SK-N-SH treated with all-trans-retinoic acid at 6 μM for 48 hours (cell line): ENCODE measurements at regions not wholly inside any gene's neighbourhood (a gene's known extent, or its start where the extent isn't known, plus 50 kb on each side); places are given as distances from the start of the nearest gene placed in this dataset.

Source experiments
- ATAC-seq: fragments of 200-7000 bp; cut with Tn5 transposase; 3 replicates; pipeline ENCODE4 v1.9.1; 2020; ENCODE audit warnings: mild to moderate bottlenecking, moderate library complexity
- ARNTL ChIP-seq: fragments of 450-650 bp; formaldehyde crosslinking; IDR thresholded peaks from 2 replicates; pipeline ENCODE4 v1.5.0; 2020; ENCODE audit warnings: low read depth, mild to moderate bottlenecking, moderate library complexity, borderline replicate concordance
- BACH2 ChIP-seq: fragments of 250-450 bp; sonication (Bioruptor Pico); IDR thresholded peaks from 2 replicates; pipeline ENCODE4 v1.9.0; 2021; ENCODE audit warnings: mild to moderate bottlenecking, borderline replicate concordance
- CSDC2 ChIP-seq: fragments of 250-450 bp; sonication (Bioruptor Pico); IDR thresholded peaks from 2 replicates; pipeline ENCODE4 v1.5.0; 2020; ENCODE audit warnings: mild to moderate bottlenecking, moderate library complexity
- ESRRG ChIP-seq: fragments of 250-450 bp; sonication (Bioruptor Pico); IDR thresholded peaks from 2 replicates; pipeline ENCODE4 v1.6.1; 2021; ENCODE audit warnings: mild to moderate bottlenecking
- GLIS3 ChIP-seq: fragments of 250-450 bp; sonication (Bioruptor Pico); IDR thresholded peaks from 2 replicates; pipeline ENCODE4 v1.5.0; 2020; ENCODE audit warnings: mild to moderate bottlenecking, moderate library complexity
- PPARA ChIP-seq: fragments of 250-450 bp; sonication (Bioruptor Pico); IDR thresholded peaks from 2 replicates; pipeline ENCODE4 v1.5.0; 2020; ENCODE audit warnings: mild to moderate bottlenecking, borderline replicate concordance
- RARB ChIP-seq: fragments of 250-450 bp; sonication (Bioruptor Pico); IDR thresholded peaks from 2 replicates; pipeline ENCODE4 v1.8.0; 2021; ENCODE audit warnings: mild to moderate bottlenecking, moderate library complexity
- SNAI2 ChIP-seq: fragments of 250-450 bp; sonication (Bioruptor Pico); IDR thresholded peaks from 2 replicates; pipeline ENCODE4 v1.5.0; 2020; ENCODE audit warnings: mild to moderate bottlenecking, moderate library complexity
- TCF4 ChIP-seq: fragments of 250-450 bp; sonication (Bioruptor Pico); IDR thresholded peaks from 2 replicates; pipeline ENCODE4 v1.8.0; 2021; ENCODE audit warnings: mild to moderate bottlenecking, moderate library complexity, borderline replicate concordance
- TOX ChIP-seq: fragments of 250-450 bp; sonication (Bioruptor Pico); IDR thresholded peaks from 2 replicates; pipeline ENCODE4 v1.8.0; 2021; ENCODE audit warnings: mild to moderate bottlenecking, moderate library complexity, borderline replicate concordance
- ZC3H10 ChIP-seq: fragments of 250-450 bp; sonication (Bioruptor Pico); IDR thresholded peaks from 2 replicates; pipeline ENCODE4 v1.5.1; 2021; ENCODE audit warnings: mild to moderate bottlenecking, moderate library complexity
- ZFP3 ChIP-seq: fragments of 250-450 bp; sonication (Bioruptor Pico); IDR thresholded peaks from 2 replicates; pipeline ENCODE4 v1.5.0; 2020; ENCODE audit warnings: mild to moderate bottlenecking, moderate library complexity
- ZNF565 ChIP-seq: fragments of 450-650 bp; formaldehyde crosslinking; conservative IDR thresholded peaks from 2 replicates; pipeline ENCODE4 v1.5.0; 2020; ENCODE audit warnings: low read depth, mild to moderate bottlenecking, moderate library complexity
- ZNF8 ChIP-seq: fragments of 450-650 bp; formaldehyde crosslinking; IDR thresholded peaks from 2 replicates; pipeline ENCODE4 v1.5.0; 2020; ENCODE audit warnings: mild to moderate bottlenecking, moderate library complexity
- TF ChIP-seq, protein P1 (sequence below): fragments of 250-450 bp; sonication (Bioruptor Pico); IDR thresholded peaks from 2 replicates; pipeline ENCODE4 v1.5.1; 2021; ENCODE audit warnings: mild to moderate bottlenecking, moderate library complexity
- TF ChIP-seq, protein P2 (sequence below): fragments of 250-450 bp; sonication (Bioruptor Pico); IDR thresholded peaks from 2 replicates; pipeline ENCODE4 v1.8.0; 2020; ENCODE audit warnings: mild to moderate bottlenecking, moderate library complexity, borderline replicate concordance
- TF ChIP-seq, protein P3 (sequence below): fragments of 250-450 bp; sonication (Bioruptor Pico); IDR thresholded peaks from 2 replicates; pipeline ENCODE4 v1.5.0; 2020; ENCODE audit warnings: mild to moderate bottlenecking, moderate library complexity
- TF ChIP-seq, protein P4 (sequence below): fragments of 250-450 bp; sonication (Bioruptor Pico); IDR thresholded peaks from 2 replicates; pipeline ENCODE4 v1.5.1; 2020; ENCODE audit warnings: low read depth, mild to moderate bottlenecking, moderate library complexity
- TF ChIP-seq, protein P5 (sequence below): fragments of 250-450 bp; sonication (Bioruptor Pico); IDR thresholded peaks from 2 replicates; pipeline ENCODE4 v1.8.0; 2021; ENCODE audit warnings: low read depth, mild to moderate bottlenecking, moderate library complexity, borderline replicate concordance

DNA sequence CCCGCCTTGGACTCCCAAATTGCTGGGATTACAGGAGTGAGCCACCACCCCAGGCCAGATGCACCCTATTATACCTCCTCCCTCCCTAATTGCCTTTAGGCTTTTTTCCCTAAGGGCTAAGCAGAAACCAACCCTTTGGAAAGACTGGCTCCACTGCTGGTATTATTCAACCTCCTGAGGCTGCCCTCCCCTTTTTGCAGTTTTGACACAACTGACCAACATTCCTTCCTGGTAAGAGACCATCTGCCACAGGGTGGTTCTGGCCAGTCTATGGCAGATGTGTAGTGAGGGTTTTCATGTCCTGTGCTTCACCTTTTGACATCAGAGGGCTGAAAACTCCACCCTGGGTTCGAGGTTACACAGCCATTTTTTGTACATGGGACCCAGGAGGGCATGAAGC lies 1785.3 kb upstream of the CELF4 start:
- ATAC-seq = no peak
- no peak for TF ChIP-seq ZNF8 (CRISPR knock-in tag)
- TF ChIP-seq, protein P1, sequence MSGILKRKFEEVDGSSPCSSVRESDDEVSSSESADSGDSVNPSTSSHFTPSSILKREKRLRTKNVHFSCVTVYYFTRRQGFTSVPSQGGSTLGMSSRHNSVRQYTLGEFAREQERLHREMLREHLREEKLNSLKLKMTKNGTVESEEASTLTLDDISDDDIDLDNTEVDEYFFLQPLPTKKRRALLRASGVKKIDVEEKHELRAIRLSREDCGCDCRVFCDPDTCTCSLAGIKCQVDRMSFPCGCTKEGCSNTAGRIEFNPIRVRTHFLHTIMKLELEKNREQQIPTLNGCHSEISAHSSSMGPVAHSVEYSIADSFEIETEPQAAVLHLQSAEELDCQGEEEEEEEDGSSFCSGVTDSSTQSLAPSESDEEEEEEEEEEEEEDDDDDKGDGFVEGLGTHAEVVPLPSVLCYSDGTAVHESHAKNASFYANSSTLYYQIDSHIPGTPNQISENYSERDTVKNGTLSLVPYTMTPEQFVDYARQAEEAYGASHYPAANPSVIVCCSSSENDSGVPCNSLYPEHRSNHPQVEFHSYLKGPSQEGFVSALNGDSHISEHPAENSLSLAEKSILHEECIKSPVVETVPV (CRISPR knock-in tag) = no peak
- no peak for TF ChIP-seq ARNTL
- TF ChIP-seq, protein P2, sequence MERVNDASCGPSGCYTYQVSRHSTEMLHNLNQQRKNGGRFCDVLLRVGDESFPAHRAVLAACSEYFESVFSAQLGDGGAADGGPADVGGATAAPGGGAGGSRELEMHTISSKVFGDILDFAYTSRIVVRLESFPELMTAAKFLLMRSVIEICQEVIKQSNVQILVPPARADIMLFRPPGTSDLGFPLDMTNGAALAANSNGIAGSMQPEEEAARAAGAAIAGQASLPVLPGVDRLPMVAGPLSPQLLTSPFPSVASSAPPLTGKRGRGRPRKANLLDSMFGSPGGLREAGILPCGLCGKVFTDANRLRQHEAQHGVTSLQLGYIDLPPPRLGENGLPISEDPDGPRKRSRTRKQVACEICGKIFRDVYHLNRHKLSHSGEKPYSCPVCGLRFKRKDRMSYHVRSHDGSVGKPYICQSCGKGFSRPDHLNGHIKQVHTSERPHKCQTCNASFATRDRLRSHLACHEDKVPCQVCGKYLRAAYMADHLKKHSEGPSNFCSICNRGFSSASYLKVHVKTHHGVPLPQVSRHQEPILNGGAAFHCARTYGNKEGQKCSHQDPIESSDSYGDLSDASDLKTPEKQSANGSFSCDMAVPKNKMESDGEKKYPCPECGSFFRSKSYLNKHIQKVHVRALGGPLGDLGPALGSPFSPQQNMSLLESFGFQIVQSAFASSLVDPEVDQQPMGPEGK (CRISPR knock-in tag) = no peak
- TF ChIP-seq, protein P3, sequence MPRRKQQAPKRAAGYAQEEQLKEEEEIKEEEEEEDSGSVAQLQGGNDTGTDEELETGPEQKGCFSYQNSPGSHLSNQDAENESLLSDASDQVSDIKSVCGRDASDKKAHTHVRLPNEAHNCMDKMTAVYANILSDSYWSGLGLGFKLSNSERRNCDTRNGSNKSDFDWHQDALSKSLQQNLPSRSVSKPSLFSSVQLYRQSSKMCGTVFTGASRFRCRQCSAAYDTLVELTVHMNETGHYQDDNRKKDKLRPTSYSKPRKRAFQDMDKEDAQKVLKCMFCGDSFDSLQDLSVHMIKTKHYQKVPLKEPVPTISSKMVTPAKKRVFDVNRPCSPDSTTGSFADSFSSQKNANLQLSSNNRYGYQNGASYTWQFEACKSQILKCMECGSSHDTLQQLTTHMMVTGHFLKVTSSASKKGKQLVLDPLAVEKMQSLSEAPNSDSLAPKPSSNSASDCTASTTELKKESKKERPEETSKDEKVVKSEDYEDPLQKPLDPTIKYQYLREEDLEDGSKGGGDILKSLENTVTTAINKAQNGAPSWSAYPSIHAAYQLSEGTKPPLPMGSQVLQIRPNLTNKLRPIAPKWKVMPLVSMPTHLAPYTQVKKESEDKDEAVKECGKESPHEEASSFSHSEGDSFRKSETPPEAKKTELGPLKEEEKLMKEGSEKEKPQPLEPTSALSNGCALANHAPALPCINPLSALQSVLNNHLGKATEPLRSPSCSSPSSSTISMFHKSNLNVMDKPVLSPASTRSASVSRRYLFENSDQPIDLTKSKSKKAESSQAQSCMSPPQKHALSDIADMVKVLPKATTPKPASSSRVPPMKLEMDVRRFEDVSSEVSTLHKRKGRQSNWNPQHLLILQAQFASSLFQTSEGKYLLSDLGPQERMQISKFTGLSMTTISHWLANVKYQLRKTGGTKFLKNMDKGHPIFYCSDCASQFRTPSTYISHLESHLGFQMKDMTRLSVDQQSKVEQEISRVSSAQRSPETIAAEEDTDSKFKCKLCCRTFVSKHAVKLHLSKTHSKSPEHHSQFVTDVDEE (CRISPR knock-in tag) = no peak
- TF ChIP-seq TOX (CRISPR knock-in tag) = no peak
- no peak for TF ChIP-seq RARB (CRISPR knock-in tag)

DNA sequence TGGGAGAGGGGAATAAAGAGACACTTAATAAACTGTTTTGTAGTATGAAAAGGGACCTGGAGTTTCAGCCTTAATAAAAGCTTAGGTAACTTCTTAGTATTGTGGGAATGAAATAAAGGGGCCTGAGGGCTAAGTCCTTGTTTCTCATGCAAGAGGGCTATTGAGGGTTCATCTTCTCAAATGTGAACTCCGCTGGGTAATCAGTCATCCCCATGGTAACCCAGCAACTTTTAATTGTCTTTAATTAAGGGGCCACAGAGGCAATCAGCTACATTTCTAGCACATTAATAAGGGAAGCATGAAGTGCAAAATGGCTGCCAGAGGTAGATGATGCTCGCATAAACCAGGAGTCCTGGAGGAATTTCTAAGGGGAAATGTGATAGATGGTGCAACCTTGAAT lies 1784.2 kb upstream of the CELF4 start:
- ATAC-seq = no peak
- TF ChIP-seq, protein P4, sequence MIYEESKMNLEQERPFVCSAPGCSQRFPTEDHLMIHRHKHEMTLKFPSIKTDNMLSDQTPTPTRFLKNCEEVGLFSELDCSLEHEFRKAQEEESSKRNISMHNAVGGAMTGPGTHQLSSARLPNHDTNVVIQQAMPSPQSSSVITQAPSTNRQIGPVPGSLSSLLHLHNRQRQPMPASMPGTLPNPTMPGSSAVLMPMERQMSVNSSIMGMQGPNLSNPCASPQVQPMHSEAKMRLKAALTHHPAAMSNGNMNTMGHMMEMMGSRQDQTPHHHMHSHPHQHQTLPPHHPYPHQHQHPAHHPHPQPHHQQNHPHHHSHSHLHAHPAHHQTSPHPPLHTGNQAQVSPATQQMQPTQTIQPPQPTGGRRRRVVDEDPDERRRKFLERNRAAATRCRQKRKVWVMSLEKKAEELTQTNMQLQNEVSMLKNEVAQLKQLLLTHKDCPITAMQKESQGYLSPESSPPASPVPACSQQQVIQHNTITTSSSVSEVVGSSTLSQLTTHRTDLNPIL (CRISPR knock-in tag) = no peak
- no peak for TF ChIP-seq ZNF565 (CRISPR knock-in tag)
- TF ChIP-seq ARNTL = no peak
- no peak for TF ChIP-seq ESRRG (CRISPR knock-in tag)
- no peak for TF ChIP-seq CSDC2 (CRISPR knock-in tag)

DNA sequence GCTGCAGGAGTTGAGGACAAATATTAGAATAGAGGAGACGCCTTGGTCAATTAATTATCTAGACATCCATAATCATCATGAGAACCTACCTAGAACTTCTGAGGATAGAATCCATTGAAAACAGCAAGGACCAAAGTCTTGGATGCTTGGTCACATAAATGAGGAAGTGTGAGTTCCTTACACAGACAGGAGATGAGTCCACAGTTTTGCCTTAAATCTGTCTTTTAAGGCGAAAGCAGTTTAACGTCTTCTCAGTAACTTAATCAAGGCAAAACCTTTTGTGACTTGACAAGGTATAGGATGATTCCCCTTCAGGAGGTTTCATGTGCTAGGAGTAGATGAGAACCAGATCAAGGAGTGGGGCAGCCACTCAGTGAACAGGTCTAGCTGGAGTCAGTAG lies 1783.2 kb upstream of the CELF4 start:
- TF ChIP-seq, protein P2 (CRISPR knock-in tag) = no peak
- no peak for TF ChIP-seq PPARA
- no peak for TF ChIP-seq TOX (CRISPR knock-in tag)
- TF ChIP-seq GLIS3 (CRISPR knock-in tag) = no peak
- TF ChIP-seq SNAI2 = no peak
- TF ChIP-seq, protein P5, sequence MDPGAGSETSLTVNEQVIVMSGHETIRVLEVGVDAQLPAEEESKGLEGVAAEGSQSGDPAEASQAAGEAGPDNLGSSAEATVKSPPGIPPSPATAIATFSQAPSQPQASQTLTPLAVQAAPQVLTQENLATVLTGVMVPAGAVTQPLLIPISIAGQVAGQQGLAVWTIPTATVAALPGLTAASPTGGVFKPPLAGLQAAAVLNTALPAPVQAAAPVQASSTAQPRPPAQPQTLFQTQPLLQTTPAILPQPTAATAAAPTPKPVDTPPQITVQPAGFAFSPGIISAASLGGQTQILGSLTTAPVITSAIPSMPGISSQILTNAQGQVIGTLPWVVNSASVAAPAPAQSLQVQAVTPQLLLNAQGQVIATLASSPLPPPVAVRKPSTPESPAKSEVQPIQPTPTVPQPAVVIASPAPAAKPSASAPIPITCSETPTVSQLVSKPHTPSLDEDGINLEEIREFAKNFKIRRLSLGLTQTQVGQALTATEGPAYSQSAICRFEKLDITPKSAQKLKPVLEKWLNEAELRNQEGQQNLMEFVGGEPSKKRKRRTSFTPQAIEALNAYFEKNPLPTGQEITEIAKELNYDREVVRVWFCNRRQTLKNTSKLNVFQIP = no peak
- TF ChIP-seq ZNF565 (CRISPR knock-in tag) = no peak
- TF ChIP-seq BACH2 = no peak
- no peak for TF ChIP-seq RARB (CRISPR knock-in tag)
- no peak for TF ChIP-seq ZNF8 (CRISPR knock-in tag)
- no peak for TF ChIP-seq ZC3H10
- TF ChIP-seq ZFP3 (CRISPR knock-in tag) = no peak
- no peak for TF ChIP-seq TCF4 (CRISPR knock-in tag)
- no peak for TF ChIP-seq CSDC2 (CRISPR knock-in tag)
- ATAC-seq = no peak
